PC-9 (cell line): ENCODE measurements at regions not wholly inside any gene's neighbourhood (a gene's known extent, or its start where the extent isn't known, plus 50 kb on each side); places are given as distances from the start of the nearest gene placed in this dataset.

Source experiments
- BruUV-seq: library from RNA; stranded (reverse); fragments of 400-500 nt; replicated peaks from 2 replicates; lab custom pipeline; 2021; lab: Mats Ljungman, UMichigan
- CTCF ChIA-PET: fragments of 300-600 bp; sonication (Branson Sonifier 250); formaldehyde crosslinking; loops from one replicate; lab custom pipeline; 2022; ENCODE audit warnings: antibody characterized with exemption; lab: Charles Lee
- POLR2A ChIA-PET: fragments of 300-600 bp; sonication (Branson Sonifier 250); formaldehyde crosslinking; loops from one replicate; lab custom pipeline; 2022; ENCODE audit warnings: antibody characterized with exemption; ENCODE audit not compliant: unreplicated experiment; lab: Charles Lee
- DNase-seq, 2 experiments: peaks; one replicate each; pipeline versions ENCODE4 v3.0.0 to v3.0.0-alpha.2; 2015 to 2022; ENCODE audit warnings: mixed read lengths in 1 of 2
- H2AFZ ChIP-seq: fragments of 200-600 bp; sonication (generic); 2 replicates; pipeline ENCODE4 v1.8.1; 2017; ENCODE audit warnings: antibody characterized with exemption
- H3F3A ChIP-seq: fragments of 200-600 bp; sonication (generic); 2 replicates; pipeline ENCODE4 v1.8.1; 2017; ENCODE audit warnings: antibody characterized with exemption, mild to moderate bottlenecking, low read depth; ENCODE audit not compliant: insufficient read depth
- H3K27ac ChIP-seq: fragments of 200-600 bp; sonication (generic); 2 replicates; pipeline ENCODE4 v1.6.1; 2016; ENCODE audit warnings: mixed run types
- H3K27me3 ChIP-seq: fragments of 200-600 bp; sonication (generic); 2 replicates; pipeline ENCODE4 v1.6.1; 2016; ENCODE audit warnings: low read depth, mixed run types; ENCODE audit not compliant: insufficient read depth
- H3K36me3 ChIP-seq: fragments of 200-600 bp; sonication (generic); 2 replicates; pipeline ENCODE4 v1.6.1; 2016; ENCODE audit warnings: low read depth, mixed run types
- H3K4me1 ChIP-seq: fragments of 200-600 bp; sonication (generic); replicated peaks from 2 replicates; pipeline ENCODE4 v1.6.1; 2016; ENCODE audit warnings: mixed run types; ENCODE audit not compliant: insufficient read depth
- H3K4me2 ChIP-seq: fragments of 200-600 bp; sonication (generic); 2 replicates; pipeline ENCODE4 v1.6.1; 2017; ENCODE audit warnings: mixed run types
- H3K4me3 ChIP-seq: fragments of 200-600 bp; sonication (generic); 2 replicates; pipeline ENCODE4 v1.6.1; 2016; ENCODE audit warnings: mixed run types
- H3K79me2 ChIP-seq: fragments of 200-600 bp; sonication (generic); 2 replicates; pipeline ENCODE4 v1.6.1; 2017; ENCODE audit warnings: low read depth, mixed run types
- H3K9me2 ChIP-seq: fragments of 200-600 bp; sonication (generic); 2 replicates; pipeline ENCODE4 v1.8.1; 2017; ENCODE audit warnings: mild to moderate bottlenecking; ENCODE audit not compliant: insufficient read depth
- H3K9me3 ChIP-seq: fragments of 200-600 bp; sonication (generic); 2 replicates; pipeline ENCODE4 v1.8.1; 2016; ENCODE audit warnings: low read depth; ENCODE audit not compliant: insufficient read depth
- H4K20me1 ChIP-seq: fragments of 200-600 bp; sonication (generic); 2 replicates; pipeline ENCODE4 v1.8.1; 2017; ENCODE audit not compliant: insufficient read depth
- EZH2 ChIP-seq: fragments of 200-600 bp; sonication (generic); IDR thresholded peaks from 2 replicates; pipeline ENCODE4 v1.8.0; 2017; ENCODE audit warnings: antibody characterized with exemption, low read depth
- intact Hi-C: fragments of 100-400 bp; cut with micrococcal nuclease; formaldehyde crosslinking; loops from one replicate; pipeline ENCODE4 v1.10.0; 2022; ENCODE audit not compliant: unreplicated experiment
- TF ChIP-seq, protein P1 (sequence below): fragments of 200-600 bp; sonication (generic); conservative IDR thresholded peaks from 2 replicates; pipeline ENCODE4 v1.6.1; 2017; ENCODE audit warnings: mixed run types, antibody characterized with exemption, mild to moderate bottlenecking, moderate library complexity

DNA sequence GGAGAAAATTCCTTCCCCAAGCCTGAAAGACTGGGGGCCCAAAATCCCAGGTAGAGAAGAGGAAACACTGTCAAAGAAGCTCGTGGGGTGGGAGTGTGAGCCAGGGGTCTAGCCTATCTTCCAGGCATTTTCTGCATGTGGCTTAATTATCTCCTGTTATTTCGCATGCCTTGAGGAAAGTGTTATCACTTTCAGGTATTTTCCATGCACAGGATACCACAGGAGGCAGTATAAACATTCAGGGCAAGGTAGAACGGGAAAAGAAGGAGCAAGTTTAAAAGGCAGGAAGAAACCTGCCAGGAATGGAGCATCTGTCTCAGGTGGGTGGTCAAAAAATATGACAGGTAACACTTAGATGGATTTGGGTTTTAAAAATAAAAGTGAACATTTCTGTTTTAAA, 575.3 kb upstream of the ZNF385D start:
- Histone ChIP-seq H3K4me3 (no peak overlapping the region), H4K20me1 (no peaks in the 10 kb centered on the region), H3K79me2 (no peaks in the 10 kb centered on the region), H3K9me2 (no peaks in the 10 kb centered on the region), H3F3A (no peaks in the 10 kb centered on the region), H3K4me1 (no peaks in the 10 kb centered on the region), H3K4me2 (no peak overlapping the region), H3K9me3 (no peaks in the 10 kb centered on the region), H3K36me3 (no peaks in the 10 kb centered on the region), H3K27ac (no peak overlapping the region), H2AFZ (no peak overlapping the region), H3K27me3 (no peaks in the 10 kb centered on the region)
- intact Hi-C loops, result no loop called here
- ChIA-PET CTCF (no interaction called here), POLR2A (no interaction called here)
- DNase-seq, result no peak
- no TSS peak for BruUV-seq
- TF ChIP-seq EZH2, result no peak
- TF ChIP-seq, protein P1, sequence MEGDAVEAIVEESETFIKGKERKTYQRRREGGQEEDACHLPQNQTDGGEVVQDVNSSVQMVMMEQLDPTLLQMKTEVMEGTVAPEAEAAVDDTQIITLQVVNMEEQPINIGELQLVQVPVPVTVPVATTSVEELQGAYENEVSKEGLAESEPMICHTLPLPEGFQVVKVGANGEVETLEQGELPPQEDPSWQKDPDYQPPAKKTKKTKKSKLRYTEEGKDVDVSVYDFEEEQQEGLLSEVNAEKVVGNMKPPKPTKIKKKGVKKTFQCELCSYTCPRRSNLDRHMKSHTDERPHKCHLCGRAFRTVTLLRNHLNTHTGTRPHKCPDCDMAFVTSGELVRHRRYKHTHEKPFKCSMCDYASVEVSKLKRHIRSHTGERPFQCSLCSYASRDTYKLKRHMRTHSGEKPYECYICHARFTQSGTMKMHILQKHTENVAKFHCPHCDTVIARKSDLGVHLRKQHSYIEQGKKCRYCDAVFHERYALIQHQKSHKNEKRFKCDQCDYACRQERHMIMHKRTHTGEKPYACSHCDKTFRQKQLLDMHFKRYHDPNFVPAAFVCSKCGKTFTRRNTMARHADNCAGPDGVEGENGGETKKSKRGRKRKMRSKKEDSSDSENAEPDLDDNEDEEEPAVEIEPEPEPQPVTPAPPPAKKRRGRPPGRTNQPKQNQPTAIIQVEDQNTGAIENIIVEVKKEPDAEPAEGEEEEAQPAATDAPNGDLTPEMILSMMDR, result no peak

DNA sequence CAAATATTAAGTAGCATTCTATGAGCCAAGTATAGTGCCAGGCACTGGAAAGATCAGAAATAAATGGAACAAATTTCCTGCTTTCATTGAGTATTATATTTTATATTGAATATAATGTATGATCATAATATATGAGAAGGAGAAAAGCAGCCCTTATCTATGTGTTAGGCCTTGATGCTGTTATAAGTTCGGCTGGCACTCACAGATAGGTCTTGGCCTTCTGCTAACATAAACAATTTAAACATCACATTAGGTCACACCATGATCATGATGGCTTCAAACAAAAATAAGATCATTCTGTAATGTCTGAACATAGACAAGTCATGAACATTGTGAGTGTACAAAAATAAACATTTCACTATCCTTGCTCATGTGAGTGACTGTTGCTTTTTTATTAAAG, 584.0 kb upstream of the ZNF385D start:
- H3K9me2 ChIP-seq, result no peaks in the 10 kb centered on the region
- DNase-seq, result no peak
- BruUV-seq, result no TSS peak
- POLR2A ChIA-PET, result no interaction called here
- CTCF ChIA-PET, result no interaction called here
- no peaks in the 10 kb centered on the region for H3K27me3 ChIP-seq
- H3K4me3 ChIP-seq, result no peak overlapping the region
- H3K4me1 ChIP-seq, result no peaks in the 10 kb centered on the region
- H2AFZ ChIP-seq, result no peak overlapping the region
- no peak overlapping the region for H3K4me2 ChIP-seq
- H3K9me3 ChIP-seq, result no peaks in the 10 kb centered on the region
- no peak overlapping the region for H3K27ac ChIP-seq
- no peaks in the 10 kb centered on the region for H3K36me3 ChIP-seq
- no peaks in the 10 kb centered on the region for H3F3A ChIP-seq
- TF ChIP-seq, protein P1, result no peak
- no peak for TF ChIP-seq EZH2
- H4K20me1 ChIP-seq, result no peaks in the 10 kb centered on the region
- no peaks in the 10 kb centered on the region for H3K79me2 ChIP-seq
- intact Hi-C loops, result no loop called here

DNA sequence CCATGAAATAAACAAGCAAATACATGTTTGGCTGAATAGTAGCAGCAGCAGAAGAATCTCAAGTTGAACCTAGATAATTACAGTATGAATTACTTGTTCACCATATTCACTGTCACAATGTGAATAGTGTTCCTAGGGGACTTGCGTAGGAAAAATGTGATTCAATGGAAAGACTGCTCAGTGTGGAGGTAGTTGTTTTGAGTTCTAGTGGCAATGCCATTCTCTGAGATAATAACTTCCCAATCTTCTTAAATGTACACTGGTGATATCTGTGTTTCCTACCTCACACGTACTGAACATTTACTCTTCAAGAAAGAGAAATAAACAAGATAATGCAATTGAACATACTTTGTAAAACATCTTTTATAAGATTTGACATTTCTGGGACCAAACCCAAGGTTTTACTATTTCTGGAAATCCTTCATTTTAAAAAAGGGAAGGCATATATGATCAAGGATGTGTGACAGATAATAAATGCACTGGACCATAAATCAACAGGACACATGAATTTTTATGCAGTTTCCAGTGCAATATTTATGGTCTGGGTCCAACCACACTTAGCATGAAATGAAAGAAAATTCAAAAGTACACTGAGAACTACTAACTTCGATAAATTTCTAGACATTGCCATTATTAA, 598.3 kb upstream of the ZNF385D start:
- Histone ChIP-seq H3K36me3 (no peaks in the 10 kb centered on the region), H3F3A (no peaks in the 10 kb centered on the region), H3K79me2 (no peaks in the 10 kb centered on the region), H3K4me3 (no peak overlapping the region), H2AFZ (no peak overlapping the region), H3K4me2 (no peak overlapping the region), H3K27ac (no peak overlapping the region), H4K20me1 (no peaks in the 10 kb centered on the region), H3K27me3 (no peaks in the 10 kb centered on the region), H3K9me2 (no peaks in the 10 kb centered on the region), H3K4me1 (no peaks in the 10 kb centered on the region), H3K9me3 (no peaks in the 10 kb centered on the region)
- DNase-seq, result no peak
- ChIA-PET CTCF (no interaction called here), POLR2A (no interaction called here)
- BruUV-seq, result no TSS peak
- intact Hi-C loops, result no loop called here
- no peak for TF ChIP-seq EZH2
- TF ChIP-seq, protein P1, result no peak
